ENCODE measurements at regions not wholly inside any gene's neighbourhood (a gene's known extent, or its start where the extent isn't known, plus 50 kb on each side); places are given as distances from the start of the nearest gene placed in this dataset.

- in situ Hi-C loops (cut with HindIII; ENCODE audit: low pct_unique_long_range_greater_than_20kb, low sequenced_read_pairs): no loop called here
- DNase-seq (ENCODE audit: low read depth): no peak
Measured at GRCh38 chr15:38190501-38190900, 62.1 kb upstream of the SPRED1 start.

- DNase-seq (ENCODE audit: low read depth): no peak
- in situ Hi-C loops (cut with HindIII; ENCODE audit: low pct_unique_long_range_greater_than_20kb, low sequenced_read_pairs): no loop called here
Measured at GRCh38 chr15:38192496-38192895, 60.1 kb upstream of the SPRED1 start.

- in situ Hi-C loops (cut with HindIII; ENCODE audit: low pct_unique_long_range_greater_than_20kb, low sequenced_read_pairs): no loop called here
- DNase-seq (ENCODE audit: low read depth): no peak
Measured at GRCh38 chr15:38193496-38193895, 59.1 kb upstream of the SPRED1 start.

- in situ Hi-C loops (cut with HindIII; ENCODE audit: low pct_unique_long_range_greater_than_20kb, low sequenced_read_pairs): no loop called here
- DNase-seq (ENCODE audit: low read depth): no peak
Measured at GRCh38 chr15:38195191-38195901, 57.3 kb upstream of the SPRED1 start.

- in situ Hi-C loops (cut with HindIII; ENCODE audit: low pct_unique_long_range_greater_than_20kb, low sequenced_read_pairs): no loop called here
- no peak for DNase-seq (ENCODE audit: low read depth)
Measured at GRCh38 chr15:38196076-38196475, 56.6 kb upstream of the SPRED1 start.

GRCh38 chr15:38197553-38197952 is 55.1 kb upstream of the SPRED1 start:
- DNase-seq (ENCODE audit: low read depth): no peak

GRCh38 chr15:38201714-38202113 is 50.9 kb upstream of the SPRED1 start:
- in situ Hi-C loops (cut with HindIII; ENCODE audit: low pct_unique_long_range_greater_than_20kb, low sequenced_read_pairs): no loop called here
- DNase-seq (ENCODE audit: low read depth): no peak

More at GRCh38 chr15:38197553-38197952, 55.1 kb upstream of the SPRED1 start:
- in situ Hi-C loops (cut with HindIII; ENCODE audit: low pct_unique_long_range_greater_than_20kb, low sequenced_read_pairs): no loop called here

- no peak for DNase-seq (ENCODE audit: low read depth)
- in situ Hi-C loops (cut with HindIII; ENCODE audit: low pct_unique_long_range_greater_than_20kb, low sequenced_read_pairs): no loop called here
Measured at GRCh38 chr15:38202361-38202760, 50.3 kb upstream of the SPRED1 start.
